SK-N-SH (cell line): ENCODE measurements at regions not wholly inside any gene's neighbourhood (a gene's known extent, or its start where the extent isn't known, plus 50 kb on each side); places are given as distances from the start of the nearest gene placed in this dataset.

Source experiments
- CTCF ChIA-PET: fragments of 300-600, 350-600 bp; formaldehyde crosslinking; extraction: SDS; loops from one replicate; lab custom pipeline; 2021; lab: Yijun Ruan, JAX
- POLR2A ChIA-PET: fragments of 350-600 bp; sonication (Branson Sonifier 250); formaldehyde crosslinking; extraction: SDS; loops from one replicate; lab custom pipeline; 2020; ENCODE audit warnings: antibody characterized with exemption, inconsistent platforms; lab: Yijun Ruan, JAX
- DNase-seq: peaks from one replicate; pipeline ENCODE4 v3.0.0; 2012
- H2AFZ ChIP-seq: fragments of 200-600 bp; sonication (generic); 2 replicates; pipeline ENCODE4 v1.8.1; 2016; ENCODE audit warnings: antibody characterized with exemption, mild to moderate bottlenecking, low read depth
- H3F3A ChIP-seq: fragments of 200-600 bp; sonication (generic); replicated peaks from 2 replicates; pipeline ENCODE3; 2016; ENCODE audit warnings: antibody characterized with exemption, mild to moderate bottlenecking; ENCODE audit not compliant: insufficient read depth
- H3K27ac ChIP-seq, 2 experiments: fragments of 200-500 bp in 1 of 2; fragments of 200-600 bp in 1 of 2; sonication (Bioruptor generic) in 1 of 2; sonication (generic), shearing (Covaris generic) in 1 of 2; 2 replicates each; pipeline versions ENCODE4 v1.5.1 to v1.6.1; 2014 to 2016; ENCODE audit warnings: low read depth in 2 of 2, inconsistent platforms in 1 of 2, low read length in 1 of 2, mild to moderate bottlenecking in 1 of 2, mixed read lengths in 1 of 2
- H3K27me3 ChIP-seq: fragments of 200-600 bp; sonication (generic), shearing (Covaris generic); 2 replicates; pipeline ENCODE4 v1.6.1; 2016; ENCODE audit warnings: mixed run types; ENCODE audit not compliant: insufficient read depth
- H3K36me3 ChIP-seq, 2 experiments: fragments of 200-500 bp in 1 of 2; fragments of 200-600 bp in 1 of 2; sonication (Bioruptor generic) in 1 of 2; sonication (generic) in 1 of 2; replicated peaks in 1 of 2; 2 replicates each; pipeline versions ENCODE3 to v1.5.1; 2014 to 2016; ENCODE audit warnings: low read length in 1 of 2, mild to moderate bottlenecking in 1 of 2; ENCODE audit not compliant: insufficient read depth in 2 of 2, control insufficient read depth in 1 of 2
- H3K4me1 ChIP-seq, 2 experiments: fragments of 200-500 bp in 1 of 2; fragments of 200-600 bp in 1 of 2; sonication (Bioruptor generic) in 1 of 2; sonication (generic), shearing (Covaris generic) in 1 of 2; 2 replicates each; pipeline versions ENCODE4 v1.5.1 to v1.6.1; 2014 to 2016; ENCODE audit warnings: low read depth in 1 of 2, low read length in 1 of 2, mixed run types in 1 of 2; ENCODE audit not compliant: insufficient read depth in 2 of 2, control insufficient read depth in 1 of 2
- H3K4me2 ChIP-seq: fragments of 200-600 bp; sonication (generic), shearing (Covaris generic); 2 replicates; pipeline ENCODE4 v1.6.1; 2017; ENCODE audit warnings: mixed run types
- H3K4me3 ChIP-seq, 2 experiments: fragments of 200-500 bp in 1 of 2; fragments of 200-600 bp in 1 of 2; sonication (Bioruptor generic) in 1 of 2; sonication (generic), shearing (Covaris generic) in 1 of 2; 2 replicates each; pipeline versions ENCODE4 v1.5.1 to v1.8.1; 2014 to 2016; ENCODE audit warnings: low read depth in 2 of 2, inconsistent platforms in 1 of 2, low read length in 1 of 2, mild to moderate bottlenecking in 1 of 2, mixed read lengths in 1 of 2, moderate library complexity in 1 of 2
- H3K79me2 ChIP-seq: fragments of 200-600 bp; sonication (generic); 2 replicates; pipeline ENCODE4 v1.8.1; 2017; ENCODE audit warnings: mild to moderate bottlenecking; ENCODE audit not compliant: insufficient read depth
- H3K9ac ChIP-seq: fragments of 200-600 bp; sonication (generic); 2 replicates; pipeline ENCODE4 v1.6.1; 2017; ENCODE audit warnings: mixed run types
- H3K9me2 ChIP-seq: fragments of 200-600 bp; sonication (generic); 2 replicates; pipeline ENCODE4 v1.6.1; 2017; ENCODE audit warnings: mixed run types
- H3K9me3 ChIP-seq: fragments of 200-600 bp; sonication (generic); 2 replicates; pipeline ENCODE4 v1.6.1; 2017; ENCODE audit warnings: mixed run types, mild to moderate bottlenecking, moderate library complexity
- H4K20me1 ChIP-seq: fragments of 200-600 bp; sonication (generic); 2 replicates; pipeline ENCODE4 v1.6.1; 2017; ENCODE audit warnings: mild to moderate bottlenecking, mixed run types; ENCODE audit not compliant: insufficient read depth
- CHD2 ChIP-seq: fragments of 150-350 bp; IDR thresholded peaks from 2 replicates; pipeline ENCODE4 v1.6.1; 2018; ENCODE audit warnings: low read length; ENCODE audit not compliant: partially characterized antibody
- ELF1 ChIP-seq: IDR thresholded peaks from 2 replicates; pipeline ENCODE4 v1.4.0; 2012
- EP300 ChIP-seq, 2 experiments: IDR thresholded peaks; 2 replicates each; pipeline versions ENCODE4 v1.4.0 to v1.6.1; 2012; ENCODE audit warnings: borderline replicate concordance in 1 of 2, low read depth in 1 of 2, low read length in 1 of 2
- FOXM1 ChIP-seq: IDR thresholded peaks from 2 replicates; pipeline ENCODE4 v1.4.0; 2012; ENCODE audit warnings: low read depth, mild to moderate bottlenecking
- GATA2 ChIP-seq: sonication (generic); formaldehyde crosslinking; IDR thresholded peaks from 2 replicates; pipeline ENCODE4 v1.5.0; 2020; ENCODE audit warnings: mild to moderate bottlenecking, missing genetic modification reagents
- MXI1 ChIP-seq: IDR thresholded peaks from 2 replicates; pipeline ENCODE4 v1.6.1; 2012; ENCODE audit warnings: mild to moderate bottlenecking, low read depth, low read length, improper control_type of control experiment
- POLR2AphosphoS5 ChIP-seq: IDR thresholded peaks from 2 replicates; pipeline ENCODE4 v1.6.1; 2012; ENCODE audit warnings: low read depth, low read length
- RAD21 ChIP-seq: IDR thresholded peaks from 2 replicates; pipeline ENCODE4 v1.6.1; 2012; ENCODE audit warnings: mild to moderate bottlenecking, low read length
- RCOR1 ChIP-seq: fragments of 150-350 bp; IDR thresholded peaks from 2 replicates; pipeline ENCODE4 v1.6.1; 2017; ENCODE audit warnings: antibody characterized with exemption, low read length
- SIN3A ChIP-seq: IDR thresholded peaks from 2 replicates; pipeline ENCODE4 v1.6.1; 2012; ENCODE audit warnings: low read depth, mild to moderate bottlenecking, low read length, moderate library complexity, borderline replicate concordance
- TCF12 ChIP-seq: IDR thresholded peaks from 2 replicates; pipeline ENCODE4 v1.4.0; 2012
- TEAD4 ChIP-seq: IDR thresholded peaks from 2 replicates; pipeline ENCODE4 v1.4.0; 2012; ENCODE audit warnings: mild to moderate bottlenecking, borderline replicate concordance; ENCODE audit not compliant: insufficient read depth
- WGBS: methylation state at CpG from one replicate; pipeline ENCODE4 v1.1.6; 2017; ENCODE audit warnings: low lambda C conversion rate; 5-methylcytosine and 5-hydroxymethylcytosine counted together
- TF ChIP-seq, protein P1 (sequence below): fragments of 200-600 bp; sonication (generic); IDR thresholded peaks from 2 replicates; pipeline ENCODE4 v1.6.1; 2017; ENCODE audit warnings: antibody characterized with exemption, mild to moderate bottlenecking, moderate library complexity
- TF ChIP-seq, protein P2 (sequence below): fragments of 150-350 bp; IDR thresholded peaks from 2 replicates; pipeline ENCODE4 v1.6.1; 2016; ENCODE audit warnings: mild to moderate bottlenecking, low read depth, low read length
- TF ChIP-seq, protein P3 (sequence below): IDR thresholded peaks from 2 replicates; pipeline ENCODE4; 2012

- no peak for DNase-seq
- WGBS, result 2% methylated on average over 3 of the region's 3 CpGs
- H3K4me3 ChIP-seq, result no peak overlapping the region
- no peaks in the 10 kb centered on the region for H3K9me3 ChIP-seq
- no peaks in the 10 kb centered on the region for H3K4me1 ChIP-seq
- no peaks in the 10 kb centered on the region for H3K9me2 ChIP-seq
- TF ChIP-seq ELF1 (no peak), RCOR1 (no peak), EP300 (IDR thresholded peaks at IDR 0.05; ENCODE audit: borderline replicate concordance in 1 of 2, low read depth in 1 of 2, low read length in 1 of 2) (no peak), POLR2AphosphoS5 (no peak)
- TF ChIP-seq, protein P1, sequence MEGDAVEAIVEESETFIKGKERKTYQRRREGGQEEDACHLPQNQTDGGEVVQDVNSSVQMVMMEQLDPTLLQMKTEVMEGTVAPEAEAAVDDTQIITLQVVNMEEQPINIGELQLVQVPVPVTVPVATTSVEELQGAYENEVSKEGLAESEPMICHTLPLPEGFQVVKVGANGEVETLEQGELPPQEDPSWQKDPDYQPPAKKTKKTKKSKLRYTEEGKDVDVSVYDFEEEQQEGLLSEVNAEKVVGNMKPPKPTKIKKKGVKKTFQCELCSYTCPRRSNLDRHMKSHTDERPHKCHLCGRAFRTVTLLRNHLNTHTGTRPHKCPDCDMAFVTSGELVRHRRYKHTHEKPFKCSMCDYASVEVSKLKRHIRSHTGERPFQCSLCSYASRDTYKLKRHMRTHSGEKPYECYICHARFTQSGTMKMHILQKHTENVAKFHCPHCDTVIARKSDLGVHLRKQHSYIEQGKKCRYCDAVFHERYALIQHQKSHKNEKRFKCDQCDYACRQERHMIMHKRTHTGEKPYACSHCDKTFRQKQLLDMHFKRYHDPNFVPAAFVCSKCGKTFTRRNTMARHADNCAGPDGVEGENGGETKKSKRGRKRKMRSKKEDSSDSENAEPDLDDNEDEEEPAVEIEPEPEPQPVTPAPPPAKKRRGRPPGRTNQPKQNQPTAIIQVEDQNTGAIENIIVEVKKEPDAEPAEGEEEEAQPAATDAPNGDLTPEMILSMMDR, result no peak
- TF ChIP-seq, protein P2, sequence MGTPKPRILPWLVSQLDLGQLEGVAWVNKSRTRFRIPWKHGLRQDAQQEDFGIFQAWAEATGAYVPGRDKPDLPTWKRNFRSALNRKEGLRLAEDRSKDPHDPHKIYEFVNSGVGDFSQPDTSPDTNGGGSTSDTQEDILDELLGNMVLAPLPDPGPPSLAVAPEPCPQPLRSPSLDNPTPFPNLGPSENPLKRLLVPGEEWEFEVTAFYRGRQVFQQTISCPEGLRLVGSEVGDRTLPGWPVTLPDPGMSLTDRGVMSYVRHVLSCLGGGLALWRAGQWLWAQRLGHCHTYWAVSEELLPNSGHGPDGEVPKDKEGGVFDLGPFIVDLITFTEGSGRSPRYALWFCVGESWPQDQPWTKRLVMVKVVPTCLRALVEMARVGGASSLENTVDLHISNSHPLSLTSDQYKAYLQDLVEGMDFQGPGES, result no peak
- TF ChIP-seq, protein P3, sequence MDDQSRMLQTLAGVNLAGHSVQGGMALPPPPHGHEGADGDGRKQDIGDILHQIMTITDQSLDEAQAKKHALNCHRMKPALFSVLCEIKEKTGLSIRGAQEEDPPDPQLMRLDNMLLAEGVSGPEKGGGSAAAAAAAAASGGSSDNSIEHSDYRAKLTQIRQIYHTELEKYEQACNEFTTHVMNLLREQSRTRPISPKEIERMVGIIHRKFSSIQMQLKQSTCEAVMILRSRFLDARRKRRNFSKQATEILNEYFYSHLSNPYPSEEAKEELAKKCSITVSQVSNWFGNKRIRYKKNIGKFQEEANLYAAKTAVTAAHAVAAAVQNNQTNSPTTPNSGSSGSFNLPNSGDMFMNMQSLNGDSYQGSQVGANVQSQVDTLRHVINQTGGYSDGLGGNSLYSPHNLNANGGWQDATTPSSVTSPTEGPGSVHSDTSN, result no peak
- H3K36me3 ChIP-seq, result no peaks in the 10 kb centered on the region
- H3K27me3 ChIP-seq, result peaks cover 1% of the 10 kb centered on the region; the same call in 1 of the 2 replicates
- no peak overlapping the region for H3K27ac ChIP-seq
- H3K4me2 ChIP-seq, result no peak overlapping the region
- no peak overlapping the region for H3K9ac ChIP-seq
- CTCF ChIA-PET, result no interaction called here
- H3F3A ChIP-seq, result no peaks in the 10 kb centered on the region
- H2AFZ ChIP-seq, result no peak overlapping the region
- POLR2A ChIA-PET, result no interaction called here
- no peaks in the 10 kb centered on the region for H3K79me2 ChIP-seq
- H4K20me1 ChIP-seq, result no peaks in the 10 kb centered on the region
Observed at GRCh38 chr4:24141836-24142235, 252.0 kb upstream of the PPARGC1A start.

- no peak overlapping the region for H3K4me2 ChIP-seq
Observed at GRCh38 chr4:24140892-24141291, 251.0 kb upstream of the PPARGC1A start.

More at GRCh38 chr4:24140892-24141291, 251.0 kb upstream of the PPARGC1A start:
- H3K36me3 ChIP-seq, result no peaks in the 10 kb centered on the region
- no peaks in the 10 kb centered on the region for H3K9me3 ChIP-seq
- H4K20me1 ChIP-seq, result no peaks in the 10 kb centered on the region
- H3K4me3 ChIP-seq, result no peak overlapping the region
- ChIA-PET CTCF (no interaction called here), POLR2A (no interaction called here)
- H3K9ac ChIP-seq, result no peak overlapping the region
- DNase-seq, result no peak
- H3K4me1 ChIP-seq, result no peaks in the 10 kb centered on the region
- H3K9me2 ChIP-seq, result no peaks in the 10 kb centered on the region
- no peaks in the 10 kb centered on the region for H3F3A ChIP-seq
- 16% methylated on average over 3 of the region's 3 CpGs for WGBS
- no peak overlapping the region for H3K27ac ChIP-seq
- TF ChIP-seq GATA2 (no peak), SIN3A (no peak), CHD2 (no peak), RCOR1 (no peak), MXI1 (no peak), FOXM1 (no peak), TEAD4 (no peak), TCF12 (no peak), RAD21 (no peak)
- TF ChIP-seq, protein P1, result no peak
- H3K79me2 ChIP-seq, result no peaks in the 10 kb centered on the region
- H3K27me3 ChIP-seq, result peaks cover 7% of the 10 kb centered on the region; the same call in 1 of the 2 replicates
- no peak overlapping the region for H2AFZ ChIP-seq
